Stimulated activated CD4-positive, alpha-beta T cell treated with anti-CD3 and anti-CD28 coated beads, Interleukin-1b, Interleukin-23, amount 100 ng/mL, for 24 hours (primary cell): ENCODE measurements at regions not wholly inside any gene's neighbourhood (a gene's known extent, or its start where the extent isn't known, plus 50 kb on each side); places are given as distances from the start of the nearest gene placed in this dataset.
"Not testable (repeated sequence)": the region's sequence is repeated elsewhere in the genome, so short reads cannot be mapped to it uniquely, and the experiment has no call there.

Experiments
- DNase-seq, 4 experiments: peaks; one replicate each; pipeline ENCODE4 v3.0.0-alpha.2; 2020; ENCODE audit warnings: low read depth in 4 of 4, low spot score in 1 of 4

GRCh38 chr16:79902351-79902750, 301.8 kb upstream of the MAF start:
- no peak for DNase-seq

DNA sequence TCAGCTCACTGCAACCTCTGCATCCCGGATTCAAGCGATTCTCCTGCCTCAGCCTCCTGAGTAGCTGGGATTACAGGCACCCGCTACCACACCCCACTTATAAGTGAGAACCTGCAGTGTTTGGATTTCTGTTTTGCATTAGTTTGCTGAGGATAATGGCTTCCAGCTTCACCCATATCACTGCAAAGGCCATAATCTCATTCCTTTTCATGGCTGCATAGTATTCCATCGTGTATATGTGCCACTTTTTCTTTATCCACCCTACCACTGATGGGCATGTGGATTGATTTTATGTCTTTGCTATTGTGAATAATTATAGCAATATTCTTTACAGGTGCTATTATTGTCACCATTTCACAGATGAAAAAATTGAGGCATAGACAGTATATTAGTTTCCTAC, 301.0 kb upstream of the MAF start:
- DNase-seq = no peak

GRCh38 chr16:79899716-79900115, 299.2 kb upstream of the MAF start:
- DNase-seq = no peak

- no peak for DNase-seq
Measured at GRCh38 chr16:79899316-79899715, 298.8 kb upstream of the MAF start.

GRCh38 chr16:79898703-79899102, 298.2 kb upstream of the MAF start:
- DNase-seq = no peak

GRCh38 chr16:79897453-79898146, 297.1 kb upstream of the MAF start:
- DNase-seq = no peak

DNA sequence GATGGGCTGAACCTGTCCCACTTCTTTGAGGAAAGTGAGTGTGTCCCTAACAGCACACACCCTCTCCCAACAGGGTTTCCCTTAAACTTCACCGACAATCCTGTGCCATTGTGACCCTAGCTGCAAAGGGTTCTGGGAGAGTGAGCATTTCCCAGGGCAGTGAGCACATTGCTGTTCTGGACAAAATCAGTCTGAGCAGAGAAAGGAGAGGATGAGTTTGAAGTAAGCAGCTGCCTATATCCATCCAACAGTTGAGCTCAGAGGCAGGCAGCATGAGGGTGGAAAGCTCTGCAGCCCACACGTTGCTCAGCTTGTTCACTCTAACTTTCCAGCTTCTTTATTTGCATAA, 296.5 kb upstream of the MAF start:
- DNase-seq = no peak

DNA sequence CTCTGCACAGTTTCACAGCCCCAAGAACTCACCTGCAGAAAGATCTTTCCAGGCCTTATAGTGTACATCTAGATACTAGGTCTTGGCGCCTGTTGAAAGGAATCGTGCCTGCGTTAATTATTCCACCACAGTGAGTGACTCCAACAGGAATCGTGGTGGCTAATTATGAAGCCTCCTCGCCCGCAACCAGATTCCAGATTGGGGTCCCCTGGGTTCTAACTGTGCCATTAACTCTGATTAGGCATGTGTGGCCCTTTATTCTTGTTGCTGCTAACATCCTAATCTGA, 295.3 kb upstream of the MAF start:
- no peak for DNase-seq

DNA sequence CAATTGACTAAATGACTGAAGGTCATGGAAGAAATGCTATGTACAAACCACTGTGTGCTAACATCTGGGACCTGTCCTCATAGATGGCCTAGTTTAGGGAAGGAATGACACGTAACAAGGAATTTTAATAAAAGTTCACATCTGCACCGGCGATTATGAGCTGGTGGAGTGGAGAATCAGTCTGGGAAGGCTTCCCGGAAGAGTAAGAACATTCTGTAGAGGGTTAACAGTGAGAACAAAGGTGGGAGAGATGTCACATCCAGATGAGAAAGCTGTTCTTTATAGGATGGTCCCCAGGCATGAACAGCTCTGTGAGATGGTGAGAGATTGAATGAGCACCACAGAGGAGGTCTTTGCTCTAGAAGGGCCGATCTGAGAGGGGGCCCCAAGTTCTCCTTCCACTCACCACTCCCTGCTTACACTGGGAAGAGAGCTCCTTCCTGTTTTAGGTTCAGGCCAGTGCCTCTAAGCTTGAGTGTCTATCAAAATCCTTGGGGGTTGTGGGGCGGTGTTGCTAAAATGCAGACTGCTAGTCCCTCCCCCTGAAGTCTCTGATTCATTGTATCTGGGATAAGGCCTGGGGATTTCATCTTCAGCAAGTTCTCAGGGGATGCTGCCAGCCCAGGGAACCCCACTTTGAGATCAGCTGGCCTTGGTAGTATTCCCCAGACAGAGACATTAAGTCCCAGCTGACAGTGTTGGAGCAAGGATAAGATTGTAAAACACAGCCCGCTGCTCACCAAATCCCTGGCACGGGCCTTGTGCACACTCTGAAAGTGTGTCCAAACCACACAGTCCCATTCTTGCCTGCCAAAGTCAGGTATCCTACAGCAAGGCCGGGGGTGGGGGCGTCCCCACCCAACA, 294.7 kb upstream of the MAF start:
- DNase-seq = no peak

DNA sequence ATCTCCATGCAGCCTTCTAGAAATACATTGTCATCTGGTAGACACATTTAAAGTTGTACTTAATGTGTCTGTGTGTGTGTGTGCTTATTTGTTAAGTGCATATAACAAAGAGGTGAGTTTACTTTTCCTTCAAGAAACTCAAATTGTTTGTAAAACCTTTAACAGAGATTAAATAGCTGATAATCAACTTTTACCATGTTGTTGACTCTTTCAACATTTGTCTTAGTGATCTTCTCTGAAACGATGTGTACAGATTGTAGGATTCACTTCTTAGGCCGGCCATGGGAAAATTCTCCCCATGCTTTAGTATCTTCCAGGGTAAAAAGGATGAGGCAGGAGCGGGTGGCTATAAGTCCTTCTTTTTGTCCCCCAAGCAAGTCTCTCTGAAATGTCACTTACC, 292.9 kb upstream of the MAF start:
- no peak for DNase-seq

DNA sequence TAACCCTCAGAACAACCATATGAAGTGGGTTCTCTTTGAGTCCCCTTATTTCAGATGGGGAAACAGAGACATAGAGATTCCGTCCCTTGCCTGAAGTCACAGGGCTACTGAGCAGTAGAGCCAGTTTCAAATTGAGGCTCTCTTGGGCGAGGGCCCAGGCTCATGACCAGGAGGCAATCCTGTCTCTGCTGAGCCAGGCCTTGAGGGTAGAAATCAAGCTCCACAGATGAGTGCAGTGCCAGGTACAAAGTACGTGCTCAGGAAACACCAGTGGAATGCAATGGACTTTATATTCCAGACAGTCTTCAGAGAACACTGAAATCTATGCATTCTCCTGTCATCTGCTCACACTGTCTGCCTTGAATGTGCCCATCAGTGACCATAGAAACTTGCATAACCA, 291.7 kb upstream of the MAF start:
- DNase-seq = no peak

DNA sequence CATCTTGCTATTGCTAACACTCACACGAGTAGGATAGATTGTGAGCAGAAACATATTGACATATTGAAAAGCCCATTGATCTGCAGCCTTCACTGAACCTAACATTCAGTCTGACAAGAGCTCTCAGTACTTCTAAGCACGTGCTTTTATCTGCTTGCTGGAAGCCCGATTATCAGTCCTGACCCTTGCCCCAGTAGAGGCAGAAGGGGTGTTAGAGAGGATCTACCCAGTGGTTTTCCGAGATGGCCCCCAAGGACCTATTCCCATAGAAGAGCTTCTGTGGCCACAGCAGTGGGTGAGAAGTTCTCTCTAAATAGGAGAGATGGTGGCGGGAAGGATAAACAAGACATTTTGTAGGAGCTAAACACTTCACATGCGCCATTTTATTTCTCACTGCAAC, 290.9 kb upstream of the MAF start:
- DNase-seq = no peak

DNA sequence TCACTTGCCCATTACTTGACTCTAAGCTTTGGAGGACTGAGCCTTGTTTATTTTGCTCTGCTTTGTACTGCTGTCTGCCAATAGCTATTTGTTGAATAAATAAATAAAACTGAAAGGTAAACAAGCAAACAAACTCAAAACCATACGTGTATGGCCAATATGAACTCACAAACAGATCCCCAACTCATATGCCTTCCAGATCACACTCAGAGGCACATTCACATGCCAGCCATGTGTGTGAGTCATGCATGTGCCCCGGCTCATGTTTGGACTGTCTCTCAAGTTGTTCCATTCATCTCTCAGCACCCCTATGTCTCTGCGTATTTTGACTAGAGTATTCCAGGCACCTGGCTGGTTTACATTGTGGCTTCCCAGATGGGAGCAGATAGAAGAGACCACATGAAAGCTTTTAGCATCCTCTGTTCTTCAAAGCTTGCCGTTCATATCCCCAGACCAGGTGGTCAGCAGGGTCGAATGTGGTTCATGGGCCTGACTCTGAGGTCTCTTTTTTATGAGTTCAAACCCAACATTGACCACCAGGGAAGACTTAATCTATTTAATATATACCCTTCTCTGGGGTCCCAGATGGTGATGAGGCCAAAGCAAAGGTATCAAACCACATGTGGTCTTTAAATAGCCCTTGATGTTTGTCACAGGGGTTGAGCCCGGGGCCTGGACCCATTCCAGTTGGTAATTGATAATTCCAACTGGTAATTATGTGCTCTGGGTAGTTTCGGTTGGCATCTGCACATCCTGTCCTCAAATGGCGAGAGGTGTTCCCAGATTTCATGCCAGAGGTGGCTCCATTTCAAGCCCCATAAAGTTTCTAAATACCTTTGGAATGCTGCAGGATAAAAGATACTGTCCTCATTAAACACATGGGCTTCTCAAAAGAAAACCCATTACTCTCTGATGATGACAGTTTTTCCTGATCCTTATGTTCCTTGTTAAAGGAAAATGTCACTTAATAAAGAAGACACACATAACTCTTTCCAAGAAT, 287.3 kb upstream of the MAF start:
- DNase-seq = no peak

DNA sequence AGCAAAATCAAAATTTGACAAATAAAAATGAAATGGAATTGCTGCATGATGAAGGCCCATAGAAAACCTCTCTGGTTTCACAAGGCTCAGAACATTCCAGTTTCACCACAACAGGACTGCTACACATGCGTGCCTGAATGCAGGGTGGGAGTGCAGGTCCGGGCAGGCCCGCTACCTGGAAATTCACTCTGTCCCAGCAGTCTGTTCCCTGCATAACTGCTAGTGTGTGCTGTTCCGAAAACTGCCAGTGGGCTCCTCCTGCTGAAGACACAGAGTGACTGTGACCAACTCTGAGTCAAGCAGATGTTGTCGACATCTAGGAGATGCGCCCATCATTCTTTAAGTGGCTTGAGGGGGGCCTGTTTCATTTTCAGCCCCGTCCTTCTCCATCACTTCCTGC, 284.8 kb upstream of the MAF start:
- no peak for DNase-seq

GRCh38 chr16:79883494-79883893, 283.0 kb upstream of the MAF start:
- no peak for DNase-seq

DNA sequence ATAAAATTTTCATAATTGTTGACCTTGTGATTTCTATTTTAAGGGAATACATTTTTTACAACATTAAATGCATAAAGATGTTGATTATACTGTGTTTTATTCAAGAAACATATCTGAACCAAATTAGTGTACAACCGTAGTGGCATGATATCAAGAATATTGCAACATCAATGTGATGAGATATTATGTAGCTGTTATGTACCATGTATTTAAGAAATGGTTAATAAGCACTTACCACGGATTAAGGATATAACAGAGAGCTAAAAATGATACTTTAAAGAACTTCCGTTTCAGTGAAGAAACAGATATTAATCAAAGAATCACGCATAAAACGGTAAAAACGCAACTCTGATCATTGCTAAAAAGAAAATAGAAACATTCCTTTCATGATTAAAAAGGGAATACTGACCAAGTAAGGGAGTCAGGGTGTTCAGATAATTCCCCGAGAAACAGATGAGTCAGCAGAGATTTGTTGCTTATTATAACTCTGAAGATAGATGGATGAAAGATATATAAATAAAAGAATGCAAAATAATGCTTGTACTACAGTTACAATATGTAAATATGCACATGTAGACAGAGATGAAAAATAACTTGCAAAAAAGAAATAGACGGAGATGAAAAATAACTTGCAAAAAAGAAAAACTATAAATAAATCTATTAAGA, 281.9 kb upstream of the MAF start:
- no peak for DNase-seq

DNA sequence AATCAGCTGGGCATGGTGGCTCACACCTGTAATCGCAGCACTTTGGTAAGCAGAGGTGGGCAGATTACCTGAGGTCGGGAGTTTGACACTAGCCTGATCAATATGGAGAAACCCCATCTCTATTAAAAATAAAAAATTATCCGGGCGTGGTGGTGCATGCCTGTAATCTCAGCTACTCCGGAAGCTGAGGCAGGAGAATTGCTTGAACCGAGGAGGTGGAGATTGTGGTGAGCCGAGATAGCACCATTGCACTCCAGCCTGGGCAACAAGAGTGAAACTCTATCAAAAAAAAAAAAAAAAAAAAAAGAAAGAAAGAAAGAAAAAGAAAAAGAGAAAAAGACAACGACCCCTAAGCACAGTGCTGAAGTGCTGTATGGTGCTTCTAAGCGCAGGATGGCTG, 280.6 kb upstream of the MAF start:
- not testable (repeated sequence) for DNase-seq

DNA sequence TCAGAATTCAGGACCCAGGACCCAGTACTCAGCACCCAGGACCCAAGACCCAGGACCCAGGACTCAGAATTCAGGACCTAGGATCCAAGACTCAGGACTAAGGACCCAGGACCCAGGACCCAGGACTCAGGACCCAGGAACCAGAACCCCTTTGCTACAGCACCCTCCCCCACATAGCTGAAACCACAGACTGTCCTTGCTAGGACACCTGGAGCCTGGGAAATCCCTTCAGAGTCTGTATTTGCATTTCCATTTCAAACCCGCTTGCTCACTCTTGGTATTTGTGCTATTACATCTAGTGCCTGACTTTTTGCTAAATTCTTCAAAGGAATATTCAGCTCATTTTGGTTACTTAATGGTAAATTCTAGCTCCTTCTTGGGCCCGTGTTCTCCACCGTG, 275.8 kb upstream of the MAF start:
- DNase-seq = no peak

DNA sequence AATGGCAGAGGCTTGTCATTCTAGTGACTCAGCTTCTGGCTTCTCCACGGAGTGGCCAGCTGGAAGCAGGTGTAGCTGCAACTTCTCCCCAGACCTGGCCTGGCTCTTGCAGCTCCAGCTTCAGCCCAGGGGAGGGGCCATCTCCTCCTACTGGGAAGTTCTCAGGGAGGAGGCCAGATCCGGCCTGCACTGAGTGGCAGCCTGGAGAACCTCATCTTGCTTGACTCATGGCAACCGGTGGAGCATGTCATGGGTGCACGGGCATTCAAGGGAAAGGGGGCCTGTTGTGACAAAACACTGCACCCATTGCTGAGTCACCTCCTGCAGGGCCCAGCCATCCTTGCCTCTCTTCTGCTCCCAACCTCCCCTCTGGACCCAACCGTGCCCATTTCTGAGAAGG, 273.9 kb upstream of the MAF start:
- no peak for DNase-seq

- DNase-seq = no peak
Measured at GRCh38 chr16:79873825-79874224, 273.3 kb upstream of the MAF start.

GRCh38 chr16:79871906-79872305, 271.4 kb upstream of the MAF start:
- DNase-seq = no peak
